Calu3 (cell line): ENCODE measurements at regions not wholly inside any gene's neighbourhood (a gene's known extent, or its start where the extent isn't known, plus 50 kb on each side); places are given as distances from the start of the nearest gene placed in this dataset.
"Not testable (repeated sequence)": the region's sequence is repeated elsewhere in the genome, so short reads cannot be mapped to it uniquely, and the experiment has no call there.

Experiments used
- BruUV-seq: library from RNA; stranded (reverse); fragments of 400-500 nt; replicated peaks from 2 replicates; lab custom pipeline; 2021; lab: Mats Ljungman, UMichigan
- CTCF ChIA-PET: fragments of 300-600 bp; sonication (Branson Sonifier 250); formaldehyde crosslinking; loops from one replicate; lab custom pipeline; 2022; ENCODE audit warnings: antibody characterized with exemption; lab: Charles Lee
- DNase-seq: peaks from one replicate; pipeline ENCODE4 v3.0.0; 2022
- H3K27ac Mint-ChIP-seq: one replicate; pipeline ENCODE4 v1.8.0; 2022; ENCODE audit warnings: mixed read lengths; ENCODE audit not compliant: unreplicated experiment
- H3K27me3 Mint-ChIP-seq: one replicate; pipeline ENCODE4 v1.8.0; 2022; ENCODE audit warnings: mixed read lengths; ENCODE audit not compliant: unreplicated experiment
- H3K36me3 Mint-ChIP-seq: one replicate; pipeline ENCODE4 v1.8.0; 2022; ENCODE audit warnings: mild to moderate bottlenecking, moderate library complexity, mixed read lengths; ENCODE audit not compliant: insufficient read depth, unreplicated experiment
- H3K4me1 Mint-ChIP-seq: one replicate; pipeline ENCODE4 v1.8.0; 2022; ENCODE audit warnings: mild to moderate bottlenecking, low read depth, mixed read lengths; ENCODE audit not compliant: unreplicated experiment
- H3K4me3 Mint-ChIP-seq: one replicate; pipeline ENCODE4 v1.8.0; 2022; ENCODE audit warnings: mild to moderate bottlenecking, low read depth, moderate library complexity, mixed read lengths; ENCODE audit not compliant: unreplicated experiment
- H3K9me3 Mint-ChIP-seq: one replicate; pipeline ENCODE4 v1.8.0; 2022; ENCODE audit warnings: low read depth, mixed read lengths; ENCODE audit not compliant: unreplicated experiment
- CTCF ChIP-seq: fragments of 200-600 bp; IDR thresholded peaks from one replicate; pipeline ENCODE4 v1.8.0; 2022; ENCODE audit warnings: antibody characterized with exemption; ENCODE audit not compliant: unreplicated experiment
- intact Hi-C: fragments of 100-400 bp; cut with micrococcal nuclease; formaldehyde crosslinking; loops from one replicate; pipeline ENCODE4 v1.10.0; 2022; ENCODE audit not compliant: unreplicated experiment

GRCh38 chr16:35574454-35575431 lies 2115.3 kb downstream of the TP53TG3F start:
- no peaks in the 10 kb centered on the region for H3K36me3 Mint-ChIP-seq
- DNase-seq = no peak
- no peak for TF ChIP-seq CTCF
- peaks cover 24% of the 10 kb centered on the region for H3K9me3 Mint-ChIP-seq
- no peak overlapping the region for H3K27ac Mint-ChIP-seq
- H3K27me3 Mint-ChIP-seq = no peaks in the 10 kb centered on the region
- CTCF ChIA-PET = no interaction called here
- no TSS peak for BruUV-seq
- intact Hi-C loops = no loop called here
- no peaks in the 10 kb centered on the region for H3K4me1 Mint-ChIP-seq
- no peak overlapping the region for H3K4me3 Mint-ChIP-seq

GRCh38 chr16:35575432-35575821 lies 2116.0 kb downstream of the TP53TG3F start:
- no peaks in the 10 kb centered on the region for H3K36me3 Mint-ChIP-seq
- no peak overlapping the region for H3K27ac Mint-ChIP-seq
- H3K4me1 Mint-ChIP-seq = no peaks in the 10 kb centered on the region
- peaks cover 24% of the 10 kb centered on the region for H3K9me3 Mint-ChIP-seq
- no peaks in the 10 kb centered on the region for H3K27me3 Mint-ChIP-seq
- H3K4me3 Mint-ChIP-seq = no peak overlapping the region
- CTCF ChIA-PET = no interaction called here
- DNase-seq = no peak
- BruUV-seq = no TSS peak
- intact Hi-C loops = no loop called here
- no peak for TF ChIP-seq CTCF

GRCh38 chr16:35585411-35585810 lies 2126.0 kb downstream of the TP53TG3F start:
- H3K36me3 Mint-ChIP-seq = no peaks in the 10 kb centered on the region
- no TSS peak for BruUV-seq
- H3K27ac Mint-ChIP-seq = no peak overlapping the region
- intact Hi-C loops = no loop called here
- H3K4me1 Mint-ChIP-seq = no peaks in the 10 kb centered on the region
- H3K4me3 Mint-ChIP-seq = no peak overlapping the region
- TF ChIP-seq CTCF = no peak
- DNase-seq = no peak
- CTCF ChIA-PET = no interaction called here
- peaks cover 12% of the 10 kb centered on the region for H3K9me3 Mint-ChIP-seq
- H3K27me3 Mint-ChIP-seq = no peaks in the 10 kb centered on the region

GRCh38 chr16:35590913-35591312 lies 2131.5 kb downstream of the TP53TG3F start:
- peak; percentile 8 for DNase-seq
- BruUV-seq, H3K4me1 Mint-ChIP-seq, H3K4me3 Mint-ChIP-seq, intact Hi-C loops, H3K36me3 Mint-ChIP-seq, H3K27ac Mint-ChIP-seq, CTCF ChIA-PET, H3K27me3 Mint-ChIP-seq: not testable (repeated sequence)
- H3K9me3 Mint-ChIP-seq = peaks cover 14% of the 10 kb centered on the region

GRCh38 chr16:35596467-35596866 lies 2137.1 kb downstream of the TP53TG3F start:
- no peaks in the 10 kb centered on the region for H3K4me1 Mint-ChIP-seq
- H3K9me3 Mint-ChIP-seq = peaks cover 21% of the 10 kb centered on the region
- no peaks in the 10 kb centered on the region for H3K27me3 Mint-ChIP-seq
- no peak for TF ChIP-seq CTCF
- no peak overlapping the region for H3K27ac Mint-ChIP-seq
- BruUV-seq = no TSS peak
- DNase-seq = no peak
- intact Hi-C loops = no loop called here
- CTCF ChIA-PET = interaction anchor here (1.0 kb wide), 1 partner anchor 17 kb away, joined by 4 read pairs; no protein-coding TSS in a partner anchor
- no peak overlapping the region for H3K4me3 Mint-ChIP-seq
- no peaks in the 10 kb centered on the region for H3K36me3 Mint-ChIP-seq
